IMR-90 (cell line): ENCODE measurements at regions not wholly inside any gene's neighbourhood (a gene's known extent, or its start where the extent isn't known, plus 50 kb on each side); places are given as distances from the start of the nearest gene placed in this dataset.

Source experiments
- ATAC-seq: fragments of 200-7000 bp; cut with Tn5 transposase; 2 replicates; pipeline ENCODE4 v1.9.1; 2020; ENCODE audit warnings: low read depth, mild to moderate bottlenecking, moderate library complexity
- BruUV-seq: library from RNA; stranded (reverse); fragments of 400-500 nt; replicated peaks from 2 replicates; lab custom pipeline; 2021; lab: Mats Ljungman, UMichigan
- CTCF ChIA-PET: fragments of 300-600 bp; formaldehyde crosslinking; extraction: SDS; loops from one replicate; lab custom pipeline; 2021; ENCODE audit warnings: antibody characterized with exemption; lab: Yijun Ruan, JAX
- POLR2A ChIA-PET: fragments of 300-600 bp; sonication (Branson Sonifier 250); formaldehyde crosslinking; loops from one replicate; lab custom pipeline; 2022; ENCODE audit warnings: antibody characterized with exemption; ENCODE audit not compliant: unreplicated experiment; lab: Charles Lee
- DNase-seq: peaks from one replicate; pipeline ENCODE4 v3.0.0; 2013
- H2AFZ ChIP-seq: replicated peaks from 2 replicates; pipeline ENCODE3; 2013; ENCODE audit warnings: low read length, mild to moderate bottlenecking; ENCODE audit not compliant: poor library complexity
- H2AK5ac ChIP-seq: 2 replicates; pipeline ENCODE4 v1.6.1; 2013; ENCODE audit warnings: low read depth, low read length, inconsistent platforms
- H2AK9ac ChIP-seq: replicated peaks from 2 replicates; pipeline ENCODE3; 2013; ENCODE audit warnings: mild to moderate bottlenecking, low read depth, low read length, moderate library complexity; ENCODE audit not compliant: poor library complexity
- H2BK120ac ChIP-seq: 2 replicates; pipeline ENCODE4 v1.6.1; 2013; ENCODE audit warnings: low read depth, low read length, inconsistent platforms
- H2BK15ac ChIP-seq: 3 replicates; pipeline ENCODE4 v1.6.1; 2013; ENCODE audit warnings: low read depth, low read length, inconsistent platforms
- H2BK20ac ChIP-seq: 2 replicates; pipeline ENCODE4 v1.6.1; 2013; ENCODE audit warnings: low read depth, mild to moderate bottlenecking, inconsistent platforms, low read length, moderate library complexity
- H2BK5ac ChIP-seq: 2 replicates; pipeline ENCODE4 v1.6.1; 2013; ENCODE audit warnings: mild to moderate bottlenecking, low read depth, low read length, inconsistent platforms; ENCODE audit not compliant: poor library complexity, severe bottlenecking
- H3K14ac ChIP-seq: replicated peaks from 2 replicates; pipeline ENCODE4 v1.6.1; 2013; ENCODE audit warnings: low read depth, low read length, inconsistent platforms
- H3K18ac ChIP-seq: 2 replicates; pipeline ENCODE4 v1.6.1; 2013; ENCODE audit warnings: low read depth, low read length, control low read depth
- H3K23ac ChIP-seq: 2 replicates; pipeline ENCODE4 v1.6.1; 2013; ENCODE audit warnings: low read depth, low read length, inconsistent platforms
- H3K27ac ChIP-seq: 2 replicates; pipeline ENCODE4 v1.5.1; 2013; ENCODE audit warnings: mild to moderate bottlenecking, control low read depth, low read length; ENCODE audit not compliant: insufficient read depth
- H3K27me3 ChIP-seq: 2 replicates; pipeline ENCODE4 v1.6.1; 2013; ENCODE audit warnings: low read length; ENCODE audit not compliant: control insufficient read depth, insufficient read depth
- H3K36me3 ChIP-seq: 2 replicates; pipeline ENCODE4 v1.6.1; 2013; ENCODE audit warnings: low read length, mixed read lengths; ENCODE audit not compliant: control insufficient read depth, insufficient read depth
- H3K4ac ChIP-seq: 2 replicates; pipeline ENCODE4 v1.6.1; 2013; ENCODE audit warnings: low read depth, low read length, inconsistent platforms
- H3K4me1 ChIP-seq: 2 replicates; pipeline ENCODE4 v1.6.1; 2013; ENCODE audit warnings: low read length, mixed read lengths; ENCODE audit not compliant: control insufficient read depth, insufficient read depth
- H3K4me2 ChIP-seq: 2 replicates; pipeline ENCODE4 v1.6.1; 2013; ENCODE audit warnings: low read depth, mild to moderate bottlenecking, control low read depth, low read length, moderate library complexity
- H3K4me3 ChIP-seq: 2 replicates; pipeline ENCODE4 v1.5.1; 2013; ENCODE audit warnings: low read depth, mild to moderate bottlenecking, control low read depth, low read length, moderate library complexity; ENCODE audit not compliant: insufficient read depth
- H3K56ac ChIP-seq: 2 replicates; pipeline ENCODE4 v1.6.1; 2013; ENCODE audit warnings: low read length, inconsistent platforms; ENCODE audit not compliant: insufficient read depth; ENCODE audit errors: extremely low read depth
- H3K79me1 ChIP-seq, 2 experiments: 2 replicates each; pipeline ENCODE4 v1.6.1; 2013; ENCODE audit warnings: low read length in 2 of 2, inconsistent platforms in 1 of 2, low read depth in 1 of 2
- H3K9ac ChIP-seq: 2 replicates; pipeline ENCODE4 v1.6.1; 2013; ENCODE audit warnings: low read depth, low read length, control low read depth
- H3K9me1 ChIP-seq: 2 replicates; pipeline ENCODE4 v1.6.1; 2013; ENCODE audit warnings: low read length, inconsistent platforms; ENCODE audit not compliant: insufficient read depth
- H3K9me3 ChIP-seq: 2 replicates; pipeline ENCODE4 v1.6.1; 2013; ENCODE audit warnings: low read length; ENCODE audit not compliant: control insufficient read depth, insufficient read depth
- H4K20me1 ChIP-seq: 2 replicates; pipeline ENCODE4 v1.6.1; 2013; ENCODE audit warnings: low read length, inconsistent platforms; ENCODE audit not compliant: insufficient read depth
- H4K5ac ChIP-seq: 2 replicates; pipeline ENCODE4 v1.6.1; 2013; ENCODE audit warnings: mild to moderate bottlenecking, low read depth, low read length, control low read depth
- H4K8ac ChIP-seq, 2 experiments: 2 replicates each; pipeline ENCODE4 v1.6.1; 2013; ENCODE audit warnings: low read depth in 2 of 2, low read length in 2 of 2, control low read depth in 1 of 2, inconsistent platforms in 1 of 2
- H4K91ac ChIP-seq: 2 replicates; pipeline ENCODE4 v1.6.1; 2013; ENCODE audit warnings: low read depth, low read length, inconsistent platforms; ENCODE audit not compliant: insufficient read depth
- BHLHE40 ChIP-seq: fragments of 150-350 bp; IDR thresholded peaks from 2 replicates; pipeline ENCODE4 v1.6.1; 2016; ENCODE audit warnings: mild to moderate bottlenecking, low read depth, low read length
- CEBPB ChIP-seq: IDR thresholded peaks from 2 replicates; pipeline ENCODE4 v1.6.1; 2012; ENCODE audit warnings: low read depth, low read length, improper control_type of control experiment
- CHD1 ChIP-seq: IDR thresholded peaks from 2 replicates; pipeline ENCODE4 v1.6.1; 2012; ENCODE audit warnings: low read depth, low read length, improper control_type of control experiment
- FOS ChIP-seq: fragments of 150-350 bp; IDR thresholded peaks from 2 replicates; pipeline ENCODE4 v1.6.1; 2016; ENCODE audit warnings: low read depth, low read length
- MAFK ChIP-seq: IDR thresholded peaks from 2 replicates; pipeline ENCODE4 v1.6.1; 2012; ENCODE audit warnings: low read depth, low read length, improper control_type of control experiment
- MAZ ChIP-seq: IDR thresholded peaks from 2 replicates; pipeline ENCODE4 v1.6.1; 2012; ENCODE audit warnings: low read depth, mild to moderate bottlenecking, low read length, improper control_type of control experiment, moderate library complexity, borderline replicate concordance
- MXI1 ChIP-seq: IDR thresholded peaks from 2 replicates; pipeline ENCODE4 v1.6.1; 2012; ENCODE audit warnings: low read depth, mild to moderate bottlenecking, low read length, moderate library complexity, borderline replicate concordance
- NFE2L2 ChIP-seq: fragments of 150-350 bp; IDR thresholded peaks from 2 replicates; pipeline ENCODE4 v1.6.1; 2016; ENCODE audit warnings: low read depth, mild to moderate bottlenecking, low read length
- POLR2A ChIP-seq: IDR thresholded peaks from 2 replicates; pipeline ENCODE4 v1.6.1; 2012; ENCODE audit warnings: mild to moderate bottlenecking, low read depth, low read length
- RAD21 ChIP-seq: IDR thresholded peaks from 2 replicates; pipeline ENCODE4 v1.6.1; 2012; ENCODE audit warnings: low read length, improper control_type of control experiment
- RCOR1 ChIP-seq: IDR thresholded peaks from 2 replicates; pipeline ENCODE4 v1.6.1; 2012; ENCODE audit warnings: mild to moderate bottlenecking, low read length, improper control_type of control experiment; ENCODE audit not compliant: insufficient replicate concordance
- RFX5 ChIP-seq: IDR thresholded peaks from 2 replicates; pipeline ENCODE4 v1.8.0; 2012; ENCODE audit warnings: low read depth, mild to moderate bottlenecking, low read length, moderate library complexity
- SMC3 ChIP-seq: fragments of 150-350 bp; IDR thresholded peaks from 2 replicates; pipeline ENCODE4 v1.6.1; 2016; ENCODE audit warnings: low read depth, mild to moderate bottlenecking, antibody characterized with exemption, low read length, moderate library complexity
- USF2 ChIP-seq: fragments of 150-350 bp; IDR thresholded peaks from 2 replicates; pipeline ENCODE4 v1.6.1; 2017; ENCODE audit warnings: mild to moderate bottlenecking, antibody characterized with exemption, low read length, low read depth
- WGBS, 2 experiments: methylation state at CpG; one replicate each; pipeline versions ENCODE4 v1.1.5 to v1.1.7; 2013; ENCODE audit warnings: missing lambda C conversion rate in 2 of 2; ENCODE audit not compliant: insufficient read length in 1 of 2; ENCODE audit errors: extremely low coverage in 2 of 2; 5-methylcytosine and 5-hydroxymethylcytosine counted together
- dilution Hi-C: fragments of 300-500 bp; cut with HindIII; formaldehyde crosslinking; loops from one replicate; pipeline ENCODE4 v1.14.3; 2018; ENCODE audit warnings: low sequenced_read_pairs; ENCODE audit not compliant: unreplicated experiment
- in situ Hi-C: fragments of 300-500 bp; cut with MboI; formaldehyde crosslinking; loops from 3 replicates; pipeline ENCODE4 v1.14.3; 2019; ENCODE audit warnings: low sequenced_read_pairs, inconsistent platforms, mixed read lengths
- intact Hi-C: fragments of 100-400 bp; cut with micrococcal nuclease; formaldehyde crosslinking; loops from 2 replicates; pipeline ENCODE4 v1.10.0; 2022
- TF ChIP-seq, protein P1 (sequence below): conservative IDR thresholded peaks from 2 replicates; pipeline ENCODE4 v1.5.1; 2012; ENCODE audit warnings: mild to moderate bottlenecking, low read depth, low read length, improper control_type of control experiment
- TF ChIP-seq, protein P2 (sequence below): fragments of 150-350 bp; IDR thresholded peaks from 2 replicates; pipeline ENCODE4 v1.6.1; 2016; ENCODE audit warnings: low read depth, mild to moderate bottlenecking, low read length, moderate library complexity, borderline replicate concordance

- dilution Hi-C loops (no loop called here), intact Hi-C loops (no loop called here), in situ Hi-C loops (no loop called here)
- Histone ChIP-seq H3K9me1 (no peaks in the 10 kb centered on the region), H2BK5ac (no peak overlapping the region), H2AFZ (no peak overlapping the region), H4K91ac (no peak overlapping the region), H3K4me2 (no peak overlapping the region), H4K5ac (no peak overlapping the region), H3K27me3 (no peaks in the 10 kb centered on the region), H3K4me3 (no peak overlapping the region), H3K4me1 (no peaks in the 10 kb centered on the region), H3K9ac (no peak overlapping the region), H3K36me3 (no peaks in the 10 kb centered on the region), H3K79me1 (no peaks in the 10 kb centered on the region), H3K23ac (no peak overlapping the region), H2AK9ac (no peak overlapping the region), H3K18ac (no peak overlapping the region), H2BK20ac (no peak overlapping the region), H3K56ac (no peak overlapping the region), H3K4ac (no peak overlapping the region), H3K9me3 (peaks cover 14% of the 10 kb centered on the region), H2AK5ac (no peak overlapping the region), H2BK120ac (no peak overlapping the region), H4K20me1 (no peaks in the 10 kb centered on the region), H3K27ac (no peak overlapping the region), H3K14ac (no peak overlapping the region), H4K8ac (no peak overlapping the region), H2BK15ac (no peak overlapping the region)
- BruUV-seq = no TSS peak
- ATAC-seq = no peak
- TF ChIP-seq POLR2A = no peak
- no peak for TF ChIP-seq RCOR1
- no peak for TF ChIP-seq SMC3
- TF ChIP-seq NFE2L2 = no peak
- TF ChIP-seq, protein P1, sequence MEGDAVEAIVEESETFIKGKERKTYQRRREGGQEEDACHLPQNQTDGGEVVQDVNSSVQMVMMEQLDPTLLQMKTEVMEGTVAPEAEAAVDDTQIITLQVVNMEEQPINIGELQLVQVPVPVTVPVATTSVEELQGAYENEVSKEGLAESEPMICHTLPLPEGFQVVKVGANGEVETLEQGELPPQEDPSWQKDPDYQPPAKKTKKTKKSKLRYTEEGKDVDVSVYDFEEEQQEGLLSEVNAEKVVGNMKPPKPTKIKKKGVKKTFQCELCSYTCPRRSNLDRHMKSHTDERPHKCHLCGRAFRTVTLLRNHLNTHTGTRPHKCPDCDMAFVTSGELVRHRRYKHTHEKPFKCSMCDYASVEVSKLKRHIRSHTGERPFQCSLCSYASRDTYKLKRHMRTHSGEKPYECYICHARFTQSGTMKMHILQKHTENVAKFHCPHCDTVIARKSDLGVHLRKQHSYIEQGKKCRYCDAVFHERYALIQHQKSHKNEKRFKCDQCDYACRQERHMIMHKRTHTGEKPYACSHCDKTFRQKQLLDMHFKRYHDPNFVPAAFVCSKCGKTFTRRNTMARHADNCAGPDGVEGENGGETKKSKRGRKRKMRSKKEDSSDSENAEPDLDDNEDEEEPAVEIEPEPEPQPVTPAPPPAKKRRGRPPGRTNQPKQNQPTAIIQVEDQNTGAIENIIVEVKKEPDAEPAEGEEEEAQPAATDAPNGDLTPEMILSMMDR = no peak
- TF ChIP-seq USF2 = no peak
- no peak for TF ChIP-seq CHD1
- TF ChIP-seq RFX5 = no peak
- no peak for TF ChIP-seq MAFK
- no peak for TF ChIP-seq MXI1
- TF ChIP-seq CEBPB = no peak
- TF ChIP-seq BHLHE40 = no peak
- no peak for TF ChIP-seq MAZ
- no peak for TF ChIP-seq FOS
- TF ChIP-seq, protein P2, sequence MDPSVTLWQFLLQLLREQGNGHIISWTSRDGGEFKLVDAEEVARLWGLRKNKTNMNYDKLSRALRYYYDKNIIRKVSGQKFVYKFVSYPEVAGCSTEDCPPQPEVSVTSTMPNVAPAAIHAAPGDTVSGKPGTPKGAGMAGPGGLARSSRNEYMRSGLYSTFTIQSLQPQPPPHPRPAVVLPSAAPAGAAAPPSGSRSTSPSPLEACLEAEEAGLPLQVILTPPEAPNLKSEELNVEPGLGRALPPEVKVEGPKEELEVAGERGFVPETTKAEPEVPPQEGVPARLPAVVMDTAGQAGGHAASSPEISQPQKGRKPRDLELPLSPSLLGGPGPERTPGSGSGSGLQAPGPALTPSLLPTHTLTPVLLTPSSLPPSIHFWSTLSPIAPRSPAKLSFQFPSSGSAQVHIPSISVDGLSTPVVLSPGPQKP = no peak
- no peak for TF ChIP-seq RAD21
- WGBS, 2 experiments = no CpG with 5 or more reads among the region's 5 CpGs
- DNase-seq = no peak
- POLR2A ChIA-PET = no interaction called here
- CTCF ChIA-PET = no interaction called here
Observed at GRCh38 chr2:15776992-15777702, 163.2 kb upstream of the MYCN start.
